CD1c-positive myeloid dendritic cell (primary cell): ENCODE measurements at regions not wholly inside any gene's neighbourhood (a gene's known extent, or its start where the extent isn't known, plus 50 kb on each side); places are given as distances from the start of the nearest gene placed in this dataset.
"Not testable (repeated sequence)": the region's sequence is repeated elsewhere in the genome, so short reads cannot be mapped to it uniquely, and the experiment has no call there.

Source experiments
- DNase-seq: peaks from one replicate; pipeline ENCODE4 v3.0.0-alpha.2; 2016; ENCODE audit errors: extremely low spot score

GRCh38 chr12:22810036-22810435, 185.1 kb downstream of the ETNK1 start:
- DNase-seq, result no peak

GRCh38 chr12:22812531-22812930, 187.6 kb downstream of the ETNK1 start:
- no peak for DNase-seq

GRCh38 chr12:22821985-22822384, 197.0 kb downstream of the ETNK1 start:
- DNase-seq, result no peak

DNA sequence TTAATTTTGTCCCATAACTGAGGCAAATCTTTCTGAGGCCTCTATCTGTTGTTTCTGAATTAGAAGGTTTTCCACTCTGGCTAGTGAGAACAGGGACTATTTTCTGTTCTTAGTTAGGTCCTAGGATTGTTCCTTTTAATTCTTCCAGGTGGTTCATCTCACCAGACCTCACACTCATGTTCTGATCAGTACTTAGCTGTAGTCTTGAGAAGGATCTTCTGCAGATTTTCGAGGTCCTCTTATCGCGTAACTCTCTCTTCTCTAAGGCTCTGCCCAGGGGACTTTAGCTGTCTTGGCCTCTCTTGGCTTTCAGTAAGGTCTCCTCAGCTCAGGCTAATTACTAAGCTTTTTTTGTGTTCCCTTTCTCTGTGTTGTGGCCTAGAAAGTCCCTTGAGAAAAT, 201.1 kb downstream of the ETNK1 start:
- no peak for DNase-seq

DNA sequence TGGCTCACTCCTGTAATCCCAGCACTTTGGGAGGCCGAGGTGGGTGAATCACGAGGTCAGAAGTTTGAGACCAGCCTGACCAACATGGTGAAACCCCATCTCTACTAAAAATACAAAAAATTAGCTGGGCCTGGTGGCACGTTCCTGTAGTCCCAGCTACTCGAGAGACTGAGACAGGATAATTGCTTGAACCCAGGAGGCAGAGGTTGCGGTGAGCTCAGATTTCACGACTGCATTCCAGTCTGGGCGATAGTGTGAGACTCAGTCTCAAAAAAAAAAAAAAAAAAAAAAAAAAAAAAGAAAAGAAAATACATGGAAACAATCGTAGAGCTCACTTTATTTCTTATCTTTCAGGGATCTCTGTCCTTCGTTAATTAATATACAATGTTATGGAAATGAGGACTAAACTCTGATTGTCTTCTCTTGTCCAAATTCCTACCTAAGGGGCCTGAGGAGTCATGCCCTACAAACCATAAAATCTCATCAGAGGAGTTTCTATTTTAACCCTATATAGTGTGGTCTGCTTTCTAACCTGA, 201.5 kb downstream of the ETNK1 start:
- DNase-seq, result not testable (repeated sequence)

- no peak for DNase-seq
Measured at GRCh38 chr12:22828066-22828465, 203.1 kb downstream of the ETNK1 start.

GRCh38 chr12:22835431-22835830, 210.5 kb downstream of the ETNK1 start:
- no peak for DNase-seq

GRCh38 chr12:22850185-22850584, 225.2 kb downstream of the ETNK1 start:
- no peak for DNase-seq

GRCh38 chr12:22851532-22851931, 226.6 kb downstream of the ETNK1 start:
- DNase-seq, result no peak

- no peak for DNase-seq
Measured at GRCh38 chr12:22855456-22855855, 230.5 kb downstream of the ETNK1 start.

DNA sequence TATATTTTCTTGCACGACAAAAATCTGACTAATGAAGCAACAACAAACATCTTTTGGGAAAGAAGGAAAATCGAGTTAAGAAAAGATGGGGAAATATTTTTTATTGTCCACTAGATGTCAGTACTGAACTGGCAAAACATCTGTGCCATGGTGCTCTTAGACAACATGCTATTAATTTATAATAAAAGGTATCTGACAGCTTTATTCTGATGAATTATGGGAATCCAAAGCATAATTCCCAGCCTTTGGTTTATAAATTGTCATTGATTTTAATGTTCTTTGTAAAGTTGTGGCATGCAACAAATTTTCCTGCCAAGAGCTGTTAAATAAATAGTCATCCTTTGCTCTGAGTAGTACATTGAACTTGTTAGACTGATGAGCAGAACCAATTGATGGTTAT, 231.2 kb downstream of the ETNK1 start:
- peak; percentile 13 for DNase-seq

- DNase-seq, result no peak
Measured at GRCh38 chr12:22858849-22859570, 234.0 kb downstream of the ETNK1 start.

DNA sequence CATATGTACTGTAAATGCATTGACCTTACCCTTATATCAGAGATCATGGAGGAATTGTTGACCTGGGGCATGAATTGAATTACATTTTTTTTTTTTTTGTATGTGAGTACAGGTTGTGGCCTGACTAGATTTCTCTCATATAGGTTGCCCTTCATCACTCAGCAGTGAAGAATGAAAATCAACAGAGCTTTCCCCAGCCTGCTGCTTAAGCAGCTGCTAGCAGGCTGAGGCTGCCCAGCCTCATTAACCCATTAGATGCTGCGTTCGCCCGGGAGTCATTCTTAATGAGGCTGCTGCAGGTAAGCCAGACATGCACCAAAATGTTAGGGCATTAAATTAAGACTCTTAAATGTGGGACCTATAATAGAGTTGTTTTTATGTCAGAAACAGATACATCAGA, 236.0 kb downstream of the ETNK1 start:
- DNase-seq, result no peak

DNA sequence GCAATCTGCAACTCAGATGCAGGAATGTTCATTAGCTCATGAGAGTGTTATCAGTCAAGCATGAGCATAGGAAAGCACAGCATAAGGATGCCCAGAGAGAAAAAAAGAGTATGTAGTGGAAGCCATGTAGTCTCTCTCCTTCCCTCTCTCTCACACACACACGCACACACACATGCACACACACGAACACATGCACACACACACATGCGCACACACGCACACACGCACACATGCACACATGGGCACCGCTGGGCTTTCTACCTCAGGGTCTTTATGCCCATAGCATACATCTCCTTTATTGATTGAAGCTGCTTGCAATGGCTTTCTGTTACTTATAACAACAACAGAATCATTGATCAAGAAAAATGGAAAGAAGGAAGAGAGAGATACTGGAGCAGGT, 240.9 kb downstream of the ETNK1 start:
- DNase-seq, result no peak

DNA sequence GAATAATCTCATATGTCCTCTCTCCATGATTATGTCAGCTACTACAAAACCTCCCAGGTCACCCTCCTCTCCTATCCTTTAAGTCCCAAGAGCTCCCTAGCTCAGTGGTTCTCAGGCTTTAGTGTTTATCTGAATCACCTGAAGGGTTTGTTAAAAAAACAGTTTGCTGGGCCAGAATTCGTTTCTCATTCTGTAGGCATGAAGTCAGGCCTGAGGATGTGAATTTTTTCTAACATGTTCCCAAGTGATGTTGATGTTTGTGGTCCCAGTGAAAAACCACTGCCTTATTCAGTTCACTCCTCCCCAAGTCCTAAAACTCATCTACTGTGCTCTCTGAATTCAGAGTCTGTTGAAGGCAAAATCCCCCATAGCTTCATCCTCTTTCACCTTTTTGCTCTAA, 241.4 kb downstream of the ETNK1 start:
- DNase-seq, result no peak

DNA sequence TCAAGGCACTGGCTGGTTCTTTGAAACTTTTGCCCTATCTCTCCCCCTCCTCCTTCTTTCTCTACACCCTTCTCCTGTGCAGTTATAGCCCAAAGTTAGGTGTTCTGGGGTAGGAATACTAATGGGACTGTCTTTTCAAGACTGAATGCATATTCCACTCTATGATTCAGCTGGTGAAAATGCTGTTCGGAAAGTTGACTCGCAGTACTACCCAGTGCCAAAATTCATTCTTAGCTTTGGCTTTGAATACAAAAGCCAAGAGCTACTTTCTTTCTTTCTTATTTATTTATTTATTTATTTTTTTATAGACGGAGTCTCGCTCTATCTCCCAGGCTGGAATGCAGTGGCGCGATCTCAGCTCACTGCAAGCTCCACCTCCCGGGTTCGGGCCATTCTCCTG, 249.2 kb downstream of the ETNK1 start:
- no peak for DNase-seq

DNA sequence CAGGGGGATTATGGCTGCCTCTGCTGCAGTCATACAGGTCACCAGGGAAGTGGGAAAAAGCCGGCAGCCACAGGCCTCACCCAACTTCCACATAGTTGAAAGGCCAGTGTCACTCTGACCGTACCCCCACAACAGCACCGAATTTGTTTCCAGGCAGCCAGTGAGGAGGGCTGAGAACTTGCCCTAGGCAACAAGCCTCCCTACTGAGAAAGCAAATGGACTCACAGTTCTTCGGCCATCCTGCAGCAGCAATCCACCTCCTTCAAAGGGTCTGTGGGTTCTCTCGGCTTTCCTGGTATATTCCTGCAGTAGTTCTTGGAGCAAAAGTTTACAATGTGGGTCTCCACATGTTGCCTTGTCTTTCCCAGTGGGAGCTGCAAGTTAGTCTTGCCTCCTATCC, 251.3 kb downstream of the ETNK1 start:
- DNase-seq, result no peak

DNA sequence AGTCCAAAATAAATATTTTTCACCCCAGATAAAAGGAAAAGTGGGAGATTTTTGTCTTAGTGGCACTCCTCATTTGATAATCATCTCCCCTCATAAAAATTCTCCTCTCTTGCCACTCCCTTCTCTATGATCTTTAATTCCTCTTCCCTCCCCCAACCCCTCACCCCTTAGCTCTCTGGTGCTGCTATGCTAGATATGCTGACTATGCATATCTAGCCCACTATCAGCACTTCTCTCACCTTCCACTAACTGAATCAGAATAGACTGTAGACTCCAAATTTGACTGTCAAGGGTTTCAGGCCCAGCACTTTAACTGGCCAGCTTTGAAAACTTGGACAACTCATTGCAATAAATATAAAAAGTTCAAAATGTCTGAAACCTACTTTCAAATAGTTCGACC, 254.2 kb downstream of the ETNK1 start:
- no peak for DNase-seq

DNA sequence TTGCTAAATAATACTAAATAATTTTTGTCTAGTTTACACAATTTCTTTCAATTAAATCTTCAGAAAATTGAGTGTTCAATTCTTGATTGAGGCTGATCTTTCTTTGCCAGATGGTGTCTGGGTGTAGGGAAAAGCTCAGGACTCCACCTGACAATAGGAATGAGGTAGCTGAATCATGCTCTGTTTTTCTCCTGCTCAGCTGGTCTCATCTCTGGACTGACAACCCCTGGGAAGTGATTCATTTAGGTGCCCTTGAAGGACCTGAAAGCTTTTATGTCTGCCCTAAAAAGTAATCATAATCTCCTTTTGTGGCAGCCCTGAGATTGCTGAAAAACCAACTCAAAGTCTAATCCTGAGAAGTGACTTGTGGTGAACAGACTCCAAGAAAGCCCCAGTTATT, 255.4 kb downstream of the ETNK1 start:
- DNase-seq, result no peak

DNA sequence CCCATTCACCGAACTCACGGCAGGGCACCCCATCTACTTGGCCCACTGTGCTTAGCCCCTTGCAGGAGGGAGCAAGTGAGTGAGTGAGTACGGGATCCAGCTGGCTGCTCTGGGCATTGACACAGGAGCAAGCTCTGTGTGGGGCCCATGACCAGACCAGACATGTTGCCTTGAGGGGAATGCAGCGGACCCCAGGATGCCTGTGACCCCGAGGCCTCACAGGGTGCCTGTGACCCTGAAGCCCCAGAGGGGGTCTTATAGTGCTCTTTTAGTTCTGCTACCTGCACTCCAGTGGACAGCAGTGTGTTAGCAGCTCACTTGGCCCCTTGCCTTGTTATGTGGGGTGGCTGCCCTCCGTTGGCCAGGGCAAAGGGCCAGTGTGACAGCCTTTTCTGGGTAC, 255.8 kb downstream of the ETNK1 start:
- DNase-seq, result no peak

DNA sequence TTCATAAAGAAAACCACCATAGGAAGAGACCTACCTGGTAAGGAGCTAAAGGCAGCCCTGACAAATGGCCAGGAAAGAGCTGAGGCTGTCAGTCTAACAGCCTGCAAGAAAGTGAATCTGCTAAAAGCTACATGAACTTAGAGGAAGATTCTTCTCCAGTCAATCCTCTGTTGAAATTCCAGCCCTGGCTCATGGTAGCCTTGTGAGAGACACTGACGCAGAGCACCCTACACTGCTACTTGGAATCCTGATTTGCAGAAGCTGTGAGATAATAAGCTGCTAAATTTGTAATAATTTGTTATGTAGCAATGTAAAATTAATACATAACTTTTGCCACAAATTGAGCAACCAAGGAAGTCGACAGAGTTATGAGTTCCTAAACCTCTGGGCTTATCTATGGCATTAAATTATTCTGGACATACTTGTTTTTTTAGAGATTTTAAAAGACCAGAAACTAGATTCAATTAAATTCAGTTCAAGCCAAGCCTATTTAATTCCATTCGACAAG, 257.0 kb downstream of the ETNK1 start:
- no peak for DNase-seq

GRCh38 chr12:22882559-22882958, 257.6 kb downstream of the ETNK1 start:
- no peak for DNase-seq

DNA sequence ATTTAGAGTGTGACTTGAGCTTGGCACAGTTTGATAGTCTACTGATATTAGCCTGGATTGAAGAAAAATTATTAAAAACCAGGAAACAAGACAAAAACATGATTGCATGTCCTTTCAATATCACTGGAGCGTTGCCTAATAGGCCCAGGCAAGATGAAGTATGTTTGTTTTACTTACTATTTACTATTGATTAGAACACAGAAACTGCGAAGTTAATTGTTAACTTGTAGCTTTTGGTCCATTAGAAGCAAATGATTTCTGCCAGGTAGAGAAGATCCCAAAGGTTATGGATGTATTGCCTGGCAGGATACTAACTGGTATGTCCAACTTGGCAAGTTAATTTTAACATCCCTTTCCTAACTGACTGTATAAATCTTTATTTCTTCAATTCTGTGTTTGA, 268.9 kb downstream of the ETNK1 start:
- DNase-seq, result no peak

- no peak for DNase-seq
Measured at GRCh38 chr12:22899184-22899583, 274.2 kb downstream of the ETNK1 start.
